Esophagus muscularis mucosa (tissue), 4 donors: ENCODE measurements at regions not wholly inside any gene's neighbourhood (a gene's known extent, or its start where the extent isn't known, plus 50 kb on each side); places are given as distances from the start of the nearest gene placed in this dataset.

ENCODE experiments used
- CTCF ChIP-seq, 3 experiments: fragments of 200-600 bp in 2 of 3; fragments of 450-650 bp in 1 of 3; sonication (generic) in 2 of 3; IDR thresholded peaks; one replicate each; pipeline ENCODE4 v1.5.1; 2017 to 2019; ENCODE audit warnings: antibody characterized with exemption in 3 of 3, mild to moderate bottlenecking in 2 of 3, moderate library complexity in 1 of 3
- EP300 ChIP-seq: sonication (generic); formaldehyde crosslinking; IDR thresholded peaks from one replicate; pipeline ENCODE4 v1.6.1; 2017; ENCODE audit warnings: antibody characterized with exemption
- POLR2A ChIP-seq: fragments of 450-650 bp; IDR thresholded peaks from one replicate; pipeline ENCODE4 v1.6.1; 2017; ENCODE audit warnings: antibody characterized with exemption, moderate library complexity, mild to moderate bottlenecking, low read depth

- no peak for TF ChIP-seq CTCF (IDR thresholded peaks at IDR 0.05)
- no peak for TF ChIP-seq POLR2A
- no peak for TF ChIP-seq EP300
Observed at GRCh38 chr6:71404967-71405278, 116.3 kb downstream of the OGFRL1 start.
